Activated CD8-positive, alpha-beta T cell treated with anti-CD3 and anti-CD28 coated beads for 36 hours (primary cell): ENCODE measurements at regions not wholly inside any gene's neighbourhood (a gene's known extent, or its start where the extent isn't known, plus 50 kb on each side); places are given as distances from the start of the nearest gene placed in this dataset.

ENCODE experiments used
- ATAC-seq: fragments of 200-7000 bp; cut with Tn5 transposase; one replicate; pipeline ENCODE4 v1.10.0; 2021; ENCODE audit warnings: mild to moderate bottlenecking, moderate library complexity
- CTCF ChIA-PET: fragments of 350-600 bp; sonication (Branson Sonifier 250); formaldehyde crosslinking; loops from one replicate; lab custom pipeline; 2021; ENCODE audit warnings: antibody characterized with exemption; lab: Charles Lee
- POLR2A ChIA-PET: fragments of 350-600 bp; sonication (Branson Sonifier 250); formaldehyde crosslinking; loops from one replicate; lab custom pipeline; 2021; ENCODE audit warnings: antibody characterized with exemption; lab: Charles Lee
- DNase-seq: peaks from one replicate; pipeline ENCODE4 v3.0.0-alpha.2; 2020
- H3K27ac Mint-ChIP-seq: one replicate; pipeline ENCODE4 v1.8.0; 2021; ENCODE audit warnings: mild to moderate bottlenecking, mixed read lengths
- H3K27me3 Mint-ChIP-seq: one replicate; pipeline ENCODE4 v1.8.0; 2021; ENCODE audit warnings: mixed read lengths
- H3K36me3 Mint-ChIP-seq: one replicate; pipeline ENCODE4 v1.8.0; 2021; ENCODE audit warnings: low read depth, mixed read lengths
- H3K4me1 Mint-ChIP-seq: one replicate; pipeline ENCODE4 v1.8.0; 2021; ENCODE audit warnings: low read depth, mixed read lengths
- H3K4me3 Mint-ChIP-seq: one replicate; pipeline ENCODE4 v1.8.0; 2021; ENCODE audit warnings: mild to moderate bottlenecking, moderate library complexity, mixed read lengths
- H3K9me3 Mint-ChIP-seq: one replicate; pipeline ENCODE4 v1.8.0; 2021; ENCODE audit warnings: mixed read lengths
- CTCF ChIP-seq: fragments of 200-600 bp; IDR thresholded peaks from one replicate; pipeline ENCODE4 v1.8.0; 2022; ENCODE audit warnings: antibody characterized with exemption, mild to moderate bottlenecking
- intact Hi-C: fragments of 100-400 bp; cut with micrococcal nuclease; formaldehyde crosslinking; loops from one replicate; pipeline ENCODE4 v1.10.0; 2022

DNA sequence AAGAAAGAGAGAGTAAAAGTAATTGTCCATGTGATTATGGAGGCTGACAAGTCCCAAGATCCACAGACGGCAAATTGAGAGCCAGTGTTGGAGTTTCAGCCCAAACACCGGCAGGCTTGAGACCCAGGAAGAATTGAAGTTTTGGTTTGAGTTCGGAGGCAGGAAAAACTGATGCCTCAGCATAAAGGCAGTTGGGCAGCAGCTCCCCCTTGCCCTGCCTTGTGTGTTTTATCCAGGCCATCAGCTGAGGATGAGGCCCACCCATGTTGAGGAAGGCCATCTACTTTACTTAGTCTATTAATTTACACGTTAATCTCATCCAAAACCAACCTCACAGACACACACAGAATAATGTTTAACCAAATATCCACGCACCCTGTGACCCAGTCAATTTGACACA, 64.6 kb upstream of the SERPINE2 start:
- POLR2A ChIA-PET: no interaction called here
- H3K4me1 Mint-ChIP-seq: peaks cover 4% of the 10 kb centered on the region
- no peak overlapping the region for H3K4me3 Mint-ChIP-seq
- CTCF ChIA-PET: no interaction called here
- intact Hi-C loops: no loop called here
- no peaks in the 10 kb centered on the region for H3K36me3 Mint-ChIP-seq
- DNase-seq (no peak), ATAC-seq (no peak)
- H3K27ac Mint-ChIP-seq: no peak overlapping the region
- H3K27me3 Mint-ChIP-seq: peaks cover 7% of the 10 kb centered on the region
- H3K9me3 Mint-ChIP-seq: no peaks in the 10 kb centered on the region
- TF ChIP-seq CTCF: no peak

DNA sequence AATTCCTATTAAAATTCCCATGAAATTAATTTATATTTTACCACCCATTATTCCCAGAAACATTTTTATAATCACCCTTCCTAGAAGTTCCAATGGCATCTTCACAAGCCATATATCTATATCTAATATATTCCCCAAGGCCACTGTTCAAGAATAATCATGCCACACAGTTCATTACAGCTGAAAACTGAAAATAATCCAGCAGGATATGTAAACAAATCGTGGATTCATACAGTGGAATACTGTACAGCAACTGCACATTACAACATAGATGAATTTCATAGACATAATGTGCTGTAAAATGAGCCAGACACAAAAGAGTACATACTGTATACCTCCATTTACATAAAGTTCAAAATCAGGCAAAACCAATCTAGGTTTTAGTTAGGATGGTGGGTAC, 63.9 kb upstream of the SERPINE2 start:
- ChIA-PET POLR2A (no interaction called here), CTCF (no interaction called here)
- H3K36me3 Mint-ChIP-seq: no peaks in the 10 kb centered on the region
- TF ChIP-seq CTCF: no peak
- H3K9me3 Mint-ChIP-seq: no peaks in the 10 kb centered on the region
- H3K27ac Mint-ChIP-seq: no peak overlapping the region
- no peak overlapping the region for H3K4me3 Mint-ChIP-seq
- peaks cover 7% of the 10 kb centered on the region for H3K27me3 Mint-ChIP-seq
- intact Hi-C loops: no loop called here
- DNase-seq: no peak
- no peak for ATAC-seq
- H3K4me1 Mint-ChIP-seq: peaks cover 4% of the 10 kb centered on the region

GRCh38 chr2:224101820-224102630, 62.9 kb upstream of the SERPINE2 start:
- Mint-ChIP-seq H3K9me3 (no peaks in the 10 kb centered on the region), H3K36me3 (no peaks in the 10 kb centered on the region), H3K4me1 (peaks cover 4% of the 10 kb centered on the region), H3K27me3 (peaks cover 11% of the 10 kb centered on the region), H3K4me3 (no peak overlapping the region), H3K27ac (no peak overlapping the region)
- no peak for ATAC-seq
- no peak for TF ChIP-seq CTCF
- DNase-seq: no peak
- ChIA-PET POLR2A (no interaction called here), CTCF (interaction anchor here (1.4 kb wide), 1 partner anchor 108 kb away, joined by 5 read pairs; no protein-coding TSS in a partner anchor)
- intact Hi-C loops: no loop called here

DNA sequence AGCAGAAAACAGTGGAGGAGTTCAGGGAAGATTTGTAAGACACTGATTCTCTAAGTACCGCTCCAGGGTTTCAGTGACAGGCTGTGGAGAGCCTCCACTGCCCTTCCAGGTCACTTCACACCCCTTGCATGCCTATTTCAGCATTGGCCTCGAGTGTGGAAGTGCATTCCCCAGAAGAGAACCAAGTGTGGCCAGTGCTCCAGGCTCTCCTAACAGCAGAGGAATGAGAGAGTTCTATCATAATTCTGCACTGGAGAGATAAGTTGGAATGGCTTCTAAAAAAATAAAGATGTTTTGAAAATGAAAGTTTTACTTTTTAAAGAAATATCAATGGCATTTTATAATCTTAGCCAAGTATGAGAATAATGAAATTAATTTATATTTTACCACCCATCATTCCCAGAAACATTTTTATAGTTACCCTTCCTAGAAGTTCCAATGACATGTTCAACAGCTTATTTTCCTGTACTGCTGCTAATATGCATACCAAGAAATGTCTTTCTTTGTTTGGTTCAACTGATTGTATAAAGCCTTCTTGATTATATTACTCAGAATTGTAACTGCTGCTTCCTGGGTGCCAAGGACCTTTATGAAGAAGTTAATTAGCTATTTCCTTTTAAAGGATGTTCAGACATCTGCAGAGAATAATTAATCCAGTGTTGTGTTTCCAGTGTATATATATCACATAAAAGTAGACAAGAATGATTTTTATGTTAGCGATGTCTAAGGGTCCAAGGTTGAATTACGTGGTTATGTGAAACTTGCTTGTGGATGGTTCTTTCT, 61.0 kb upstream of the SERPINE2 start:
- Mint-ChIP-seq H3K9me3 (no peaks in the 10 kb centered on the region), H3K36me3 (no peaks in the 10 kb centered on the region), H3K27ac (no peak overlapping the region), H3K4me3 (no peak overlapping the region), H3K27me3 (peaks cover 11% of the 10 kb centered on the region), H3K4me1 (peaks cover 4% of the 10 kb centered on the region)
- ATAC-seq: no peak
- TF ChIP-seq CTCF: no peak
- CTCF ChIA-PET: no interaction called here
- POLR2A ChIA-PET: no interaction called here
- no peak for DNase-seq
- intact Hi-C loops: no loop called here
